Mucosa of stomach (tissue), 1 donor: ENCODE measurements at regions not wholly inside any gene's neighbourhood (a gene's known extent, or its start where the extent isn't known, plus 50 kb on each side); places are given as distances from the start of the nearest gene placed in this dataset.

Source experiments
- H3K27me3 ChIP-seq: one replicate; pipeline ENCODE4 v1.7.0; 2013; ENCODE audit warnings: mild to moderate bottlenecking, low read length; ENCODE audit not compliant: control insufficient read depth, insufficient read depth
- H3K36me3 ChIP-seq: one replicate; pipeline ENCODE4 v1.7.0; 2013; ENCODE audit warnings: low read length; ENCODE audit not compliant: control insufficient read depth, insufficient read depth
- H3K4me1 ChIP-seq: one replicate; pipeline ENCODE4 v1.7.0; 2013; ENCODE audit warnings: mild to moderate bottlenecking, low read length; ENCODE audit not compliant: control insufficient read depth, insufficient read depth
- H3K4me3 ChIP-seq: one replicate; pipeline ENCODE4 v1.7.0; 2013; ENCODE audit warnings: low read length
- H3K9ac ChIP-seq: one replicate; pipeline ENCODE4 v1.7.0; 2013; ENCODE audit warnings: mild to moderate bottlenecking, low read length, moderate library complexity
- H3K9me3 ChIP-seq: one replicate; pipeline ENCODE4 v1.7.0; 2013; ENCODE audit warnings: mild to moderate bottlenecking, low read length, moderate library complexity; ENCODE audit not compliant: control insufficient read depth
- donor health status: Pancreatic carcinoma.

DNA sequence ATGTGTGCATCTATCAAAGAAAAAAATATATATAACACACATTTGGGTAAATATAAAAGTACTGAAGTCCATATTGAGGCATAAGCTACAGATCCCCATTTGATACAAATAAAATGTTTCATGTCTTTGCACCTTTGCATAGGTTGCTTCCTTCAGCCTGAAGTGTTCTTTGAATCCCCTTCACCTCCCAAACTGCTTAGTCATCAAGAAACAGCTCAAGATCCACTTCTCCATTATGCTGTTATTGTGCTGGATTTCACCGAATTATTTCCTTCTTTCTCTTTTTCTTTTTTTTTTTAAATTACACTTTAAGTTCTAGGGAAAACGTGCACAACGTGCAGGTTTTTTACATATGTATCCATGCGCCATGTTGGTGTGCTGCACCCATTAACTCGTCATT lies 419.1 kb downstream of the ENC1 start:
- Histone ChIP-seq H3K9ac (no peak overlapping the region), H3K4me3 (no peak overlapping the region), H3K27me3 (no peaks in the 10 kb centered on the region), H3K4me1 (no peaks in the 10 kb centered on the region), H3K9me3 (no peaks in the 10 kb centered on the region), H3K36me3 (no peaks in the 10 kb centered on the region)

DNA sequence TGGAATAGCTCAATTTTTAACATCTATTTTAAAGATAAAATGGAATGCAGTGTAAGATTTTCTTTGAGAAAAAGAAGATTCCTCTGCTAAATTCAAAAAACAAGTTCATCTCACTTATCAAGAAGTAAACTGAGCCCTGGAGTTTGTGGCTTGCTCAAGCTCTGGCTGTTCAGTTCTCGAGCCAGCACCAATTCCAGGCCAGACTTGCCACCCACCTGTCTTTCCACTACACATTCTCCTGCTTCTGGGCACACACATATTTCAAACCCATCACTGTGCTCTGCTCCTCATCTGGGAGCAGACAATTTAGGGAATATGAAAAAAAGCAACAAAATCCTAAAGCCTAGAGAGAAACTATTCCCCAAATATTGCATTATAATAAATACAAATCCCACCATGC lies 424.5 kb downstream of the ENC1 start:
- H3K4me3 ChIP-seq: no peak overlapping the region
- H3K9ac ChIP-seq: no peak overlapping the region
- H3K27me3 ChIP-seq: no peaks in the 10 kb centered on the region
- no peaks in the 10 kb centered on the region for H3K36me3 ChIP-seq
- H3K9me3 ChIP-seq: no peaks in the 10 kb centered on the region
- peaks cover 9% of the 10 kb centered on the region for H3K4me1 ChIP-seq

- peaks cover 9% of the 10 kb centered on the region for H3K4me1 ChIP-seq
- H3K9me3 ChIP-seq: no peaks in the 10 kb centered on the region
- no peak overlapping the region for H3K9ac ChIP-seq
- H3K36me3 ChIP-seq: no peaks in the 10 kb centered on the region
- no peaks in the 10 kb centered on the region for H3K27me3 ChIP-seq
- H3K4me3 ChIP-seq: no peak overlapping the region
These were observed 428.2 kb downstream of the ENC1 start for GRCh38 chr5:74212336-74212735.

- Histone ChIP-seq H3K27me3 (no peaks in the 10 kb centered on the region), H3K9me3 (no peaks in the 10 kb centered on the region), H3K9ac (no peak overlapping the region), H3K4me1 (peaks cover 9% of the 10 kb centered on the region), H3K36me3 (no peaks in the 10 kb centered on the region), H3K4me3 (no peak overlapping the region)
These were observed 431.0 kb downstream of the ENC1 start for GRCh38 chr5:74209571-74209970.

- no peaks in the 10 kb centered on the region for H3K36me3 ChIP-seq
- H3K27me3 ChIP-seq: no peaks in the 10 kb centered on the region
- H3K9me3 ChIP-seq: no peaks in the 10 kb centered on the region
- no peak overlapping the region for H3K4me3 ChIP-seq
- no peaks in the 10 kb centered on the region for H3K4me1 ChIP-seq
- H3K9ac ChIP-seq: no peak overlapping the region
These were observed 433.7 kb downstream of the ENC1 start for GRCh38 chr5:74206579-74207550.

GRCh38 chr5:74205767-74206578 lies 434.6 kb downstream of the ENC1 start:
- Histone ChIP-seq H3K27me3 (no peaks in the 10 kb centered on the region), H3K4me1 (peaks cover 8% of the 10 kb centered on the region), H3K4me3 (no peak overlapping the region), H3K9ac (no peak overlapping the region), H3K36me3 (no peaks in the 10 kb centered on the region), H3K9me3 (no peaks in the 10 kb centered on the region)

GRCh38 chr5:74201334-74202081 lies 439.0 kb downstream of the ENC1 start:
- Histone ChIP-seq H3K9me3 (no peaks in the 10 kb centered on the region), H3K27me3 (no peaks in the 10 kb centered on the region), H3K9ac (no peak overlapping the region), H3K36me3 (no peaks in the 10 kb centered on the region), H3K4me3 (no peak overlapping the region), H3K4me1 (peaks cover 8% of the 10 kb centered on the region)

GRCh38 chr5:74200560-74200959 lies 440.0 kb downstream of the ENC1 start:
- H3K4me1 ChIP-seq: peaks cover 8% of the 10 kb centered on the region
- no peak overlapping the region for H3K4me3 ChIP-seq
- no peaks in the 10 kb centered on the region for H3K36me3 ChIP-seq
- H3K9ac ChIP-seq: no peak overlapping the region
- H3K27me3 ChIP-seq: no peaks in the 10 kb centered on the region
- no peaks in the 10 kb centered on the region for H3K9me3 ChIP-seq

DNA sequence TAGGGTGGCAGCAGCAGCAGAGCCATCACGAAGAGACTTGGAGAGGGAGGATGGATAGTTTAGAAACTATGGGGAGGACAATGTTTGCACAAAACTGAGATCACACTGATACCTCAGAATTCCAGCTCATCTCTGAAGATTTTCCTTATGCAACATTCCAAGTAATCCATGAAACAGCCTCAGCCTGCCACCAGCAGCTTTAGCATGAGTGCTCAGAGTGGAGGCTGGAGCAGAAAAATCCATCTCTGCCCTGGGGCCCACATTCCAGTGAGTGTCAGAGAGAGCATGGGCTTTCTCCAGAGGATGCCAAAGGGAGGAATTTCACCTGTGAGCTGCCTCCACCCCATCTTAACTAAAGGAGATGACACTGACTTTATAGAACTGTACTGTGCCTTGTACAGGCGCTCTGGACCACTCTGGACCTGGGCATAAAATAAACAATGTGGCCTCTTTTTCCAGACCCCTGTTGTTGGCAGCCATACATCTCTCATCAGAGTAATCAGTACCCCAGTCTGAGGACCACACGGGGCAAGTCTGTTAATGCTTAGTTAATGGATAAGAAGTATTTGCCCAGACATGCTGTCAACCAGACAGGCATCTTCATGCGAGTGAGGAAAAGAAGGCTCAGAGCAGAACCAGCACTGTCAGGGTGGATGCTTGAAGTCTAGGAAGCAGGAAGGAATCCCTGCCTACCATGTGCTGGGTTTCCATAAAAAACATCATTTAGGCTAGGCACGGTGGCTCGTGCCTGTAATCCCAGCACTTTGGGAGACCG lies 440.9 kb downstream of the ENC1 start:
- H3K4me3 ChIP-seq: no peak overlapping the region
- no peaks in the 10 kb centered on the region for H3K36me3 ChIP-seq
- H3K4me1 ChIP-seq: peaks cover 8% of the 10 kb centered on the region
- no peaks in the 10 kb centered on the region for H3K9me3 ChIP-seq
- no peak overlapping the region for H3K9ac ChIP-seq
- no peaks in the 10 kb centered on the region for H3K27me3 ChIP-seq

- peaks cover 8% of the 10 kb centered on the region for H3K4me1 ChIP-seq
- no peaks in the 10 kb centered on the region for H3K36me3 ChIP-seq
- no peaks in the 10 kb centered on the region for H3K9me3 ChIP-seq
- H3K9ac ChIP-seq: no peak overlapping the region
- H3K27me3 ChIP-seq: no peaks in the 10 kb centered on the region
- no peak overlapping the region for H3K4me3 ChIP-seq
These were observed 441.5 kb downstream of the ENC1 start for GRCh38 chr5:74199005-74199404.

DNA sequence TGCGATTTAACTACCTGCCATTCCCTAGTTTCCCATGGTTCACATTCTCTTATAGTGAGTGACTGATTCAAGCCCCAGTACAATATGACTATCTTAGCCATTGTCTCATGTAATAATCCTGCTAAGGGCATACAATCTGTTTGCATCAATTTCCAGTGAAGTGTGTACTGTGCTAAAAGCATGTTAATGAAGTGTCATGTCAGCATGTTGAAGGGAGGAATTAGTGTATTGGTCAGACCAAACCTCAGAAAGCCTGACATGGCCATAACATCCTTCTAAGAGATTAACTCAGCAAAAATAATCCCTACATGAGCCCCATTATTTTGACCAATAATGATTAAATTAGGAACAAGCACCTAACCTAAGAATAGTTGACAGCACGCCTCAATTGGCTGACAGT lies 442.4 kb downstream of the ENC1 start:
- H3K27me3 ChIP-seq: no peaks in the 10 kb centered on the region
- no peak overlapping the region for H3K4me3 ChIP-seq
- peaks cover 8% of the 10 kb centered on the region for H3K4me1 ChIP-seq
- H3K9ac ChIP-seq: no peak overlapping the region
- no peaks in the 10 kb centered on the region for H3K36me3 ChIP-seq
- H3K9me3 ChIP-seq: no peaks in the 10 kb centered on the region
